Hepatocyte (in vitro differentiated cells): ENCODE measurements at regions not wholly inside any gene's neighbourhood (a gene's known extent, or its start where the extent isn't known, plus 50 kb on each side); places are given as distances from the start of the nearest gene placed in this dataset.

ENCODE experiments used
- DNase-seq: peaks from one replicate; pipeline ENCODE4 v3.0.0-alpha.2; 2016; ENCODE audit warnings: low spot score
- H2AFZ ChIP-seq: fragments of 200-600 bp; sonication (generic); 2 replicates; pipeline ENCODE4 v1.6.0; 2016; ENCODE audit warnings: antibody characterized with exemption, mild to moderate bottlenecking
- H3K27ac ChIP-seq: fragments of 200-600 bp; sonication (generic); 2 replicates; pipeline ENCODE4 v1.5.1; 2016; ENCODE audit warnings: mild to moderate bottlenecking
- H3K27me3 ChIP-seq: fragments of 200-600 bp; sonication (generic); 2 replicates; pipeline ENCODE4 v1.6.1; 2016
- H3K36me3 ChIP-seq: fragments of 200-600 bp; sonication (generic); replicated peaks from 2 replicates; pipeline ENCODE4 v1.5.1; 2016; ENCODE audit warnings: low read depth; ENCODE audit not compliant: insufficient read depth
- H3K4me1 ChIP-seq: fragments of 200-600 bp; sonication (generic); 2 replicates; pipeline ENCODE4 v1.5.1; 2016; ENCODE audit warnings: mild to moderate bottlenecking, moderate library complexity; ENCODE audit not compliant: insufficient read depth
- H3K4me2 ChIP-seq: fragments of 200-600 bp; sonication (generic); 2 replicates; pipeline ENCODE4 v1.6.0; 2016
- H3K4me3 ChIP-seq: fragments of 200-600 bp; sonication (generic); 2 replicates; pipeline ENCODE4 v1.5.1; 2016; ENCODE audit warnings: mild to moderate bottlenecking
- H3K79me2 ChIP-seq: fragments of 200-600 bp; sonication (generic); 2 replicates; pipeline ENCODE4 v1.6.0; 2017; ENCODE audit warnings: mild to moderate bottlenecking
- H3K9me2 ChIP-seq: fragments of 200-600 bp; sonication (generic); replicated peaks from 2 replicates; pipeline ENCODE4 v1.6.0; 2017; ENCODE audit warnings: mild to moderate bottlenecking; ENCODE audit not compliant: insufficient read depth
- H3K9me3 ChIP-seq: fragments of 200-600 bp; sonication (generic); 2 replicates; pipeline ENCODE4 v1.5.1; 2016; ENCODE audit warnings: low read depth, mild to moderate bottlenecking
- H4K20me1 ChIP-seq: fragments of 200-600 bp; sonication (generic); 2 replicates; pipeline ENCODE4 v1.6.0; 2016; ENCODE audit warnings: mild to moderate bottlenecking; ENCODE audit not compliant: insufficient read depth, poor library complexity, severe bottlenecking
- CTCF ChIP-seq: fragments of 200-600 bp; sonication (generic); IDR thresholded peaks from 2 replicates; pipeline ENCODE4 v1.5.1; 2016; ENCODE audit warnings: antibody characterized with exemption, mild to moderate bottlenecking; ENCODE audit not compliant: poor library complexity
- EZH2 ChIP-seq: fragments of 200-600 bp; sonication (generic); IDR thresholded peaks from 2 replicates; pipeline ENCODE4 v1.6.1; 2016; ENCODE audit warnings: antibody characterized with exemption, mild to moderate bottlenecking, borderline replicate concordance
- EZH2phosphoT487 ChIP-seq: fragments of 200-600 bp; sonication (generic); IDR thresholded peaks from one replicate; pipeline ENCODE4 v1.6.1; 2018; ENCODE audit warnings: antibody characterized with exemption, mild to moderate bottlenecking, low read depth, moderate library complexity; ENCODE audit not compliant: unreplicated experiment, severe bottlenecking
- WGBS: methylation state at CpG from one replicate; pipeline ENCODE4 v1.1.6; 2016; ENCODE audit warnings: low lambda C conversion rate; ENCODE audit errors: missing lambda C conversion rate; 5-methylcytosine and 5-hydroxymethylcytosine counted together

GRCh38 chr3:96537165-96537564 is 277.2 kb upstream of the EPHA6 start:
- H3K36me3 ChIP-seq, result no peaks in the 10 kb centered on the region
- H3K27me3 ChIP-seq, result no peaks in the 10 kb centered on the region
- no peaks in the 10 kb centered on the region for H4K20me1 ChIP-seq
- H3K4me2 ChIP-seq, result no peak overlapping the region
- no peak overlapping the region for H3K4me3 ChIP-seq
- no peak for DNase-seq
- H3K9me3 ChIP-seq, result no peaks in the 10 kb centered on the region
- TF ChIP-seq CTCF, result no peak
- TF ChIP-seq EZH2, result no peak
- TF ChIP-seq EZH2phosphoT487, result no peak
- H3K79me2 ChIP-seq, result no peaks in the 10 kb centered on the region
- no peak overlapping the region for H2AFZ ChIP-seq
- no peak overlapping the region for H3K27ac ChIP-seq
- no peaks in the 10 kb centered on the region for H3K9me2 ChIP-seq
- H3K4me1 ChIP-seq, result no peaks in the 10 kb centered on the region

- DNase-seq, result no peak
- 68% methylated on average over 1 of the region's 1 CpG for WGBS
- Histone ChIP-seq H3K27me3 (no peaks in the 10 kb centered on the region), H3K4me2 (no peak overlapping the region), H3K4me1 (no peaks in the 10 kb centered on the region), H3K36me3 (no peaks in the 10 kb centered on the region), H3K27ac (no peak overlapping the region), H3K79me2 (no peaks in the 10 kb centered on the region), H2AFZ (no peak overlapping the region), H3K9me3 (no peaks in the 10 kb centered on the region), H3K9me2 (no peaks in the 10 kb centered on the region), H3K4me3 (no peak overlapping the region), H4K20me1 (no peaks in the 10 kb centered on the region)
- TF ChIP-seq CTCF (no peak), EZH2 (no peak)
Measured at GRCh38 chr3:96538186-96538585, 276.2 kb upstream of the EPHA6 start.

GRCh38 chr3:96548073-96548472 is 266.3 kb upstream of the EPHA6 start:
- no peak overlapping the region for H3K4me3 ChIP-seq
- WGBS, result 75% methylated on average over 3 of the region's 3 CpGs
- peaks cover 5% of the 10 kb centered on the region for H3K9me3 ChIP-seq

More at GRCh38 chr3:96548073-96548472, 266.3 kb upstream of the EPHA6 start:
- Histone ChIP-seq H2AFZ (no peak overlapping the region), H3K9me2 (no peaks in the 10 kb centered on the region), H3K79me2 (no peaks in the 10 kb centered on the region), H3K27ac (no peak overlapping the region), H3K4me2 (no peak overlapping the region), H3K27me3 (no peaks in the 10 kb centered on the region), H4K20me1 (no peaks in the 10 kb centered on the region), H3K4me1 (no peaks in the 10 kb centered on the region), H3K36me3 (no peaks in the 10 kb centered on the region)
- DNase-seq, result no peak
- TF ChIP-seq CTCF (no peak), EZH2 (no peak), EZH2phosphoT487 (no peak)
